ENCODE measurements at regions not wholly inside any gene's neighbourhood (a gene's known extent, or its start where the extent isn't known, plus 50 kb on each side); places are given as distances from the start of the nearest gene placed in this dataset.

DNA sequence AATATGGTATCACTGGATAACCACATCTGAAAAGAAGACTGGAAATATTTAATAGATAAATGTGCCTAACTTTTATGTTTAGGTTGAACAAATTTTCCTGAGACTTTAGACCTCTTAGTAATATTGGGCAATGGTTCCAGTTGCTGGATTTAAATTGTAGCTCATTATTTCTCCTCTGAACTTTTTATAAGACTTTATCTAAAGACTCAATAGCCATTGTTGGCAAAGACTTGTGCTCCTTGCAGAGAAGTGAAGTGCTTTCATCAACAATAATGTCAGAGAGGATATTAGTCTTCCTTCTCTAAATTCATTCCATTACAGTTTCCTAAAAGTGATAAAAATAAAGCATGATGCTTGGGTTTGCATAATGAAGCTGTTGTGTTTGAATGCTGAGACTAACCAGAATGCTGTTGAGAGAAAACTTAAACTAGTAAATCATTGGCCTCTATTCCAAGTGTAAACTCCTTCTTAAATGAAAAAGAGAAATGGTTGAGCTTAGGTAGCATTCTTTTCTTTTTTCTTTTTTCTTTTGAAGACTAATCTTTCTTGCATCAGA is 200.2 kb downstream of the TMTC3 start:
- H3K27ac ChIP-seq, result no peak overlapping the region
- TF ChIP-seq, protein P1, sequence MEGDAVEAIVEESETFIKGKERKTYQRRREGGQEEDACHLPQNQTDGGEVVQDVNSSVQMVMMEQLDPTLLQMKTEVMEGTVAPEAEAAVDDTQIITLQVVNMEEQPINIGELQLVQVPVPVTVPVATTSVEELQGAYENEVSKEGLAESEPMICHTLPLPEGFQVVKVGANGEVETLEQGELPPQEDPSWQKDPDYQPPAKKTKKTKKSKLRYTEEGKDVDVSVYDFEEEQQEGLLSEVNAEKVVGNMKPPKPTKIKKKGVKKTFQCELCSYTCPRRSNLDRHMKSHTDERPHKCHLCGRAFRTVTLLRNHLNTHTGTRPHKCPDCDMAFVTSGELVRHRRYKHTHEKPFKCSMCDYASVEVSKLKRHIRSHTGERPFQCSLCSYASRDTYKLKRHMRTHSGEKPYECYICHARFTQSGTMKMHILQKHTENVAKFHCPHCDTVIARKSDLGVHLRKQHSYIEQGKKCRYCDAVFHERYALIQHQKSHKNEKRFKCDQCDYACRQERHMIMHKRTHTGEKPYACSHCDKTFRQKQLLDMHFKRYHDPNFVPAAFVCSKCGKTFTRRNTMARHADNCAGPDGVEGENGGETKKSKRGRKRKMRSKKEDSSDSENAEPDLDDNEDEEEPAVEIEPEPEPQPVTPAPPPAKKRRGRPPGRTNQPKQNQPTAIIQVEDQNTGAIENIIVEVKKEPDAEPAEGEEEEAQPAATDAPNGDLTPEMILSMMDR (IDR thresholded peaks at IDR 0.05), result no peak
- TF ChIP-seq ZFX (IDR thresholded peaks at IDR 0.05; ENCODE audit: borderline replicate concordance), result no peak

GRCh38 chr12:88351146-88351545 is 209.0 kb downstream of the TMTC3 start:
- no peak for TF ChIP-seq ZFX (IDR thresholded peaks at IDR 0.05; ENCODE audit: borderline replicate concordance)
- TF ChIP-seq, protein P1 (IDR thresholded peaks at IDR 0.05), result no peak
- H3K27ac ChIP-seq, result no peak overlapping the region

DNA sequence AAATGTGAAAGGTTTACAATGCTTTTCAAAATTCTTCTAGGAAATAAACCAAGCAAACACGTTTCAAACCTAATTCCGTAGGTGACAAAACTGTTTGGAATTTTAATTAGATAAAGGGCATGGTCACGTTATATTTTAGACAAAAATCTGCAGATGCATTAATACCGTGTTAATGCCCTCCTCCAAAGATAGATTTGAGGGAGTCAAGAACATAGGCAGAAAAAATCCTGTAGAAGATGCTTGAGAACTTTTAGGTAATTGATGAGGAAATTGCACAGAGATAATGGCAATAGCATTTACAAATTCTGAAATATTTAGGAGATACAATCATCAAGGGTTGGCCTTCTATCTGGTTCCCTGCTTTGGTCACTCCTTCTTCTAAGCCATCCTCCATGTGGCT is 212.6 kb downstream of the TMTC3 start:
- TF ChIP-seq, protein P1 (IDR thresholded peaks at IDR 0.05), result no peak
- TF ChIP-seq ZFX (IDR thresholded peaks at IDR 0.05; ENCODE audit: borderline replicate concordance), result no peak
- H3K27ac ChIP-seq, result no peak overlapping the region

GRCh38 chr12:88360343-88360742 is 218.2 kb downstream of the TMTC3 start:
- TF ChIP-seq, protein P1 (IDR thresholded peaks at IDR 0.05), result no peak
- no peak for TF ChIP-seq ZFX (IDR thresholded peaks at IDR 0.05; ENCODE audit: borderline replicate concordance)
- no peak overlapping the region for H3K27ac ChIP-seq

- no peak overlapping the region for H3K27ac ChIP-seq
- TF ChIP-seq, protein P1 (IDR thresholded peaks at IDR 0.05), result no peak
- no peak for TF ChIP-seq ZFX (IDR thresholded peaks at IDR 0.05; ENCODE audit: borderline replicate concordance)
These were observed 218.8 kb downstream of the KITLG start for GRCh38 chr12:88361493-88361892.

DNA sequence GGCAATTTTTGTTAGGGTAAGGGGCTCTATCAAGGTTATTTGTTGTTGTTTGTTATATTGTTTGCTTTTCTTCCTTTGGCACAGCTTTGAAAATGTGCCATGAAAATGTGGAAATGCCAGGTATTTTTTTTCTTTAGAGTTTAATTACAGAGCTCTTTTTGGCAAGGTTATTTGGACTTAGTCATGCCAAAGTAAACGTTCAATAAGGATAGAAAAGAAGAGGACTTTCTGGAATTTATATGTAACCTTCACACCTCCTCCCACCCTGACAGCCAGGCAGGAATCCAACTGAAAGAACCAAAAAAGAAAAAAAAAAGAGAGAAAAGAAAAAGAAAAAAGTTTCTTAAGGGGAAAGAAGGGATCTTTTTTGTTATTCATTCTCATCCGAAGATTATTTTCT is 217.8 kb downstream of the KITLG start:
- TF ChIP-seq ZFX (IDR thresholded peaks at IDR 0.05; ENCODE audit: borderline replicate concordance), result no peak
- TF ChIP-seq, protein P1 (IDR thresholded peaks at IDR 0.05), result no peak
- no peak overlapping the region for H3K27ac ChIP-seq

GRCh38 chr12:88365403-88365802 is 214.9 kb downstream of the KITLG start:
- TF ChIP-seq, protein P1 (IDR thresholded peaks at IDR 0.05), result no peak
- no peak for TF ChIP-seq ZFX (IDR thresholded peaks at IDR 0.05; ENCODE audit: borderline replicate concordance)
- H3K27ac ChIP-seq, result no peak overlapping the region

Data from 22Rv1 (cell line).